Suprapubic skin (tissue), 4 donors: ENCODE measurements at regions not wholly inside any gene's neighbourhood (a gene's known extent, or its start where the extent isn't known, plus 50 kb on each side); places are given as distances from the start of the nearest gene placed in this dataset.

ENCODE experiments used
- DNase-seq, 2 donors: peaks; one replicate each; pipeline ENCODE4 v3.0.0-alpha.2; 2019; ENCODE audit warnings: low spot score in 2 of 2
- H3K27ac ChIP-seq: fragments of 200-600 bp; sonication (generic); one replicate; pipeline ENCODE4 v1.5.1; 2019
- H3K27me3 ChIP-seq: fragments of 200-600 bp; sonication (generic); one replicate; pipeline ENCODE4 v1.5.1; 2019
- H3K36me3 ChIP-seq: fragments of 200-600 bp; sonication (generic); one replicate; pipeline ENCODE4 v1.5.1; 2019
- H3K4me1 ChIP-seq: fragments of 200-600 bp; sonication (generic); one replicate; pipeline ENCODE4 v1.5.1; 2019
- H3K4me3 ChIP-seq: fragments of 200-600 bp; sonication (generic); one replicate; pipeline ENCODE4 v1.5.1; 2019; ENCODE audit warnings: mild to moderate bottlenecking
- H3K9me3 ChIP-seq: fragments of 200-600 bp; sonication (generic); one replicate; pipeline ENCODE4 v1.5.1; 2019
- EP300 ChIP-seq: sonication (generic); formaldehyde crosslinking; IDR thresholded peaks from one replicate; pipeline ENCODE4 v1.6.1; 2017; ENCODE audit warnings: antibody characterized with exemption
- POLR2A ChIP-seq, 2 donors: fragments of 450-650 bp; IDR thresholded peaks; one replicate each; pipeline ENCODE4 v1.6.1; 2017; ENCODE audit warnings: antibody characterized with exemption in 2 of 2, mild to moderate bottlenecking in 2 of 2, moderate library complexity in 2 of 2
- POLR2AphosphoS5 ChIP-seq, 3 donors: sonication (generic); formaldehyde crosslinking; IDR thresholded peaks; one replicate each; pipeline ENCODE4 v1.6.1; 2017; ENCODE audit warnings: antibody characterized with exemption in 3 of 3
- WGBS: methylation state at CpG from one replicate; pipeline ENCODE4 v1.1.5; 2018; 5-methylcytosine and 5-hydroxymethylcytosine counted together
- TF ChIP-seq, protein P1 (sequence below), 2 donors: fragments of 200-600 bp in 1 of 2; fragments of 450-650 bp in 1 of 2; sonication (generic) in 1 of 2; IDR thresholded peaks; one replicate each; pipeline ENCODE4 v1.5.1; 2016 to 2019; ENCODE audit warnings: antibody characterized with exemption in 2 of 2, mild to moderate bottlenecking in 1 of 2, moderate library complexity in 1 of 2

DNA sequence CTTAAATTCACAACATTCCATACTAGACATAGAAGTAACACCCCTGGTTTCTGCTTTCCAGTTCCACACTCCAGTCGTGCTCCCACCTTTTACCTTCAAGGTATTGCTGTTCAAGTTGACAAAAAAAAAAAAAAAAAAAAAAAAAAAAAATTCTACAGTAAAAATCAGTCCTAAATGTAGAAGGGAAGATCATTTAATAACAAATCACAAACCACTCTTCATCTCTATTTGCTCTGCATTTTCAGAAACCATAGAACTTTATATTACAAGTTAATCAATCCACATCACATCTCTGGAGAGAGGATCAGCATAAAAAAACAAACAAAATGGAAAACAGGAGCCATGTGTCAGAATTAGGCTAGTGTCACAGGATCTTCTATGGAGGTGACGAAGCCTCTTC is 206.3 kb upstream of the KLF14 start:
- 59% methylated on average over 2 of the region's 2 CpGs for WGBS
- Histone ChIP-seq H3K9me3 (no peaks in the 10 kb centered on the region), H3K4me3 (peak overlapping the region; percentile 41), H3K27me3 (no peaks in the 10 kb centered on the region), H3K36me3 (peaks cover 9% of the 10 kb centered on the region), H3K27ac (peak overlapping the region; percentile 85), H3K4me1 (peaks cover 56% of the 10 kb centered on the region)
- DNase-seq, result no peak
- no peak for TF ChIP-seq POLR2AphosphoS5 (IDR thresholded peaks at IDR 0.05)
- TF ChIP-seq EP300, result no peak
- TF ChIP-seq, protein P1, sequence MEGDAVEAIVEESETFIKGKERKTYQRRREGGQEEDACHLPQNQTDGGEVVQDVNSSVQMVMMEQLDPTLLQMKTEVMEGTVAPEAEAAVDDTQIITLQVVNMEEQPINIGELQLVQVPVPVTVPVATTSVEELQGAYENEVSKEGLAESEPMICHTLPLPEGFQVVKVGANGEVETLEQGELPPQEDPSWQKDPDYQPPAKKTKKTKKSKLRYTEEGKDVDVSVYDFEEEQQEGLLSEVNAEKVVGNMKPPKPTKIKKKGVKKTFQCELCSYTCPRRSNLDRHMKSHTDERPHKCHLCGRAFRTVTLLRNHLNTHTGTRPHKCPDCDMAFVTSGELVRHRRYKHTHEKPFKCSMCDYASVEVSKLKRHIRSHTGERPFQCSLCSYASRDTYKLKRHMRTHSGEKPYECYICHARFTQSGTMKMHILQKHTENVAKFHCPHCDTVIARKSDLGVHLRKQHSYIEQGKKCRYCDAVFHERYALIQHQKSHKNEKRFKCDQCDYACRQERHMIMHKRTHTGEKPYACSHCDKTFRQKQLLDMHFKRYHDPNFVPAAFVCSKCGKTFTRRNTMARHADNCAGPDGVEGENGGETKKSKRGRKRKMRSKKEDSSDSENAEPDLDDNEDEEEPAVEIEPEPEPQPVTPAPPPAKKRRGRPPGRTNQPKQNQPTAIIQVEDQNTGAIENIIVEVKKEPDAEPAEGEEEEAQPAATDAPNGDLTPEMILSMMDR (IDR thresholded peaks at IDR 0.05), result no peak
- TF ChIP-seq POLR2A (IDR thresholded peaks at IDR 0.05), result no peak

DNA sequence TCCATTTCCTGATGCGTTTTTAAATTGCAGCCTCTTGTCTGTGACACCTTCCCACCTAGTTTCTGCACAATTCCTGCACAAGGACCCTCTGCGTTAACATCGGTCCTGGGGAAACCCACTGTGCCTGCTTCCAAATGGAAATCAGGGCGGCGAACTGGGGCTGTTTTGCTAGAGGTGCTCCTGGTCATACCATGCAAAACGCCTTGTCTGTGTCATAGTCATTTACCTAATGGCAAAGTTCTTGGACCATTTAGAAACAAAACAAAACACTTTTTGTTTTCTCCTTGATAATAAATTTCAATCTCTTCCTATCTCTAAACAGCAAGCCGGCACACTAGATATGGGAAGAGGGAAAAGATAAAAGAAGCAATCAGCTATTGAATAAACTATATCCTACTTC is 206.9 kb upstream of the KLF14 start:
- Histone ChIP-seq H3K27ac (peak overlapping the region; percentile 85), H3K4me1 (peaks cover 60% of the 10 kb centered on the region), H3K9me3 (no peaks in the 10 kb centered on the region), H3K36me3 (peaks cover 5% of the 10 kb centered on the region), H3K27me3 (no peaks in the 10 kb centered on the region), H3K4me3 (peak overlapping the region; percentile 41)
- WGBS, result 64% methylated on average over 7 of the region's 7 CpGs
- TF ChIP-seq EP300 (no peak), POLR2A (IDR thresholded peaks at IDR 0.05) (no peak), POLR2AphosphoS5 (IDR thresholded peaks at IDR 0.05) (no peak)
- TF ChIP-seq, protein P1 (IDR thresholded peaks at IDR 0.05), result no peak
- DNase-seq, result no peak

DNA sequence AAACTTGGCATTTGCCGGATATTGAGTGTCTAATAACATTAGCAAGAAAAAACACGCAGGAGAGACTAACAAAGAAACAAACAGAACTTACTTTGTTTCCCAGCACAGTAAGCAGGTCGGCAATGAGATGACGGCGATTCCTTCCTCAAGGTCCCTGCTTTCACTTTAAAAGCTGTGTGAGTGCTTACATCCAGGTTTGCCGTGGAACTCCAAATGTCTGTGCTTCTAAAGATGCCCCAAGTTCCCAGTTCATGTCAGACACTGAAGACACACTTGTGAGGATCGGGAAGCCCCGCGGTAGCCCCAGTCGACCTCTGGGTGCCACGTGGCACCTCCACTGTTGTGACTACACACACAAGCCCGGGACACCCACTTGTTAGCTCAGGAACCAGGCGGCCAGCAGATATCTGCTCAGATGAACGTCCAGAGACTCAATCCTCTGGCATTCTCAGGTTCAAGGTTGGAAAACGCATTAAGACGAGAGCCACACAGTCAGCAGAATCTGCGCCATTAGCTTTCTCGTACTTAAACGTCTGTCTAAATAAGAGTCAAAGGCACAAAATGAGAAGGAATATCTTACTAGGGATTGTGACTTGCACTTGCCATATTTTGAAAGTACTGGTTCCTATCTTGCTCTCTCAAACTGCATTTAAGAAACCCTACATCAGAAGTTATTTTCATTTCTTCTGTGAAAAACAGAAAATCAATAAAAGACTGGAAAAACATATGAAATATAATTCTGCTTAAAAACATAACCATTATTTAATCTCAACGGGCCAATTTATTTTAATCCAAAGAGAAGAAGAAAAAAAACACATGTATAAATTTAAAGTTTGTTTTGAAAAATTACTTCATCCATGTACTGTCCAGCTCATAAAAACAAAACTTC is 207.6 kb upstream of the KLF14 start:
- WGBS, result 63% methylated on average over 19 of the region's 20 CpGs
- TF ChIP-seq POLR2A (IDR thresholded peaks at IDR 0.05), result no peak
- no peak for TF ChIP-seq POLR2AphosphoS5 (IDR thresholded peaks at IDR 0.05)
- no peak for TF ChIP-seq EP300
- TF ChIP-seq, protein P1 (IDR thresholded peaks at IDR 0.05), result no peak
- peak overlapping the region; percentile 41 for H3K4me3 ChIP-seq
- H3K27ac ChIP-seq, result peak overlapping the region; percentile 85
- H3K4me1 ChIP-seq, result peaks cover 60% of the 10 kb centered on the region
- no peak for DNase-seq
- no peaks in the 10 kb centered on the region for H3K36me3 ChIP-seq
- H3K9me3 ChIP-seq, result no peaks in the 10 kb centered on the region
- H3K27me3 ChIP-seq, result no peaks in the 10 kb centered on the region

DNA sequence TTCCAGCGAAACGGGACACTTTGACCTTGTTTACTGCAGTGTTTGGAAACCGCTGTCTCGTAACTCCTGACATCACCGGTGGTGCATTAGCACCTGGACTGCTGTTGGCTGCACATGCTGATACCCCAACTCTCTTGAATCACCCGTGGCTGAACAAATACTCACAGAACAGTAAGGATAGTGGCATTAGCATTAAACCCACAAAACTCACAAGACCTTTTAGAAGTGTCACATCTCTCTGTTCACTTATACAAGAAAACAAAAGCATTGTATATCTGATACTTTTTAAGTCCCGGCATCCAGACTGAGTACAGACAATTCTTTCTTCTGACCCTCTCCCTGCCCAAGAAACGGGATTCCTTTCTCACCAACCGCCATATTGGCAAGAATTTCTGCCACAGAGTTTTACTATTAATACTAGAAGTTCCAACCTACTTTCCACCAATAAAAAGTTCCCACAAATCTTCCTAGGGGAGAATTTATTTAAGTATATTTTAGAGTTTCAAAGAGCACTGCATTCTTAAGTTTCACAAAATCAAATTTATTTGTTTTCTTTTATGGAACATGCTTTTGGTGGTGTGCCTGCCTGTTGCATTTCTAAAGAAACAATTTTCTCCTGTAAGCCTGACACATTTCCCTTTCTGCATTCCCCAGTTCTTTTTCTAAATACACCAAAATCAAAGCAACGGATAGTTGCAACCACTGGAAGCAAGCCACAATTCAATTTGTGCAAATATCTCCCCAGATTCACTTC is 208.4 kb upstream of the KLF14 start:
- Histone ChIP-seq H3K27ac (peak overlapping the region; percentile 85), H3K9me3 (no peaks in the 10 kb centered on the region), H3K4me1 (peaks cover 60% of the 10 kb centered on the region), H3K27me3 (no peaks in the 10 kb centered on the region), H3K4me3 (peak overlapping the region; percentile 41), H3K36me3 (no peaks in the 10 kb centered on the region)
- no peak for DNase-seq
- 57% methylated on average over 10 of the region's 10 CpGs for WGBS
- TF ChIP-seq POLR2AphosphoS5 (IDR thresholded peaks at IDR 0.05) (peak in 2 of 3 donors; percentile 12 to 19), POLR2A (IDR thresholded peaks at IDR 0.05) (peak in 1 of 2 donors; percentile 45), EP300 (no peak)
- TF ChIP-seq, protein P1 (IDR thresholded peaks at IDR 0.05), result no peak
